Activated CD4-positive, alpha-beta T cell treated with anti-CD3 and anti-CD28 coated beads, Interleukin-2, amount 50 U/mL, for 48 hours (primary cell): ENCODE measurements at regions not wholly inside any gene's neighbourhood (a gene's known extent, or its start where the extent isn't known, plus 50 kb on each side); places are given as distances from the start of the nearest gene placed in this dataset.

ENCODE experiments used
- DNase-seq, 2 experiments: peaks; one replicate each; pipeline ENCODE4 v3.0.0-alpha.2; 2020

GRCh38 chr4:186891859-186892486, 168.3 kb upstream of the FAT1 start:
- DNase-seq: no peak

- no peak for DNase-seq
Measured at GRCh38 chr4:186898367-186898766, 174.7 kb upstream of the FAT1 start.

GRCh38 chr4:186900232-186900900, 176.7 kb upstream of the FAT1 start:
- DNase-seq: no peak

DNA sequence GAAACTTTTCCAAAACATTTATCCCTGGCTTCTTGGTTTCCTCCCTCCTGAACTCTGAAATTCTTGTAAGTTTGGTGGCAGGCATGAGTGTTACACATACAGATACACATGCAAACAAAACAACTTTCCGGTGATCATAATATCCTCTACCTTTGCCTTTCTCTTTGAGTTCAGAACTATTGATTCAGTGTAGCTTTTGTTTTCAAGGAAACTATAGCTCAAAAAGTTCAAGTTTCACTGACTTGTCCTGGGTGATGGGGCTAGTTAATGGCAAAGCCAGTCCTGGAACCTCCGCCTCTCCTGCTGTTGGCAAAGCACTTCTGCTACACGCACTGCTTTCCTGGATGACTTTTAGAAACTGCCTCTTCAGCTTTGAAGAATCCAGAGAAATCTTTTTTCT, 177.3 kb upstream of the FAT1 start:
- DNase-seq: no peak

DNA sequence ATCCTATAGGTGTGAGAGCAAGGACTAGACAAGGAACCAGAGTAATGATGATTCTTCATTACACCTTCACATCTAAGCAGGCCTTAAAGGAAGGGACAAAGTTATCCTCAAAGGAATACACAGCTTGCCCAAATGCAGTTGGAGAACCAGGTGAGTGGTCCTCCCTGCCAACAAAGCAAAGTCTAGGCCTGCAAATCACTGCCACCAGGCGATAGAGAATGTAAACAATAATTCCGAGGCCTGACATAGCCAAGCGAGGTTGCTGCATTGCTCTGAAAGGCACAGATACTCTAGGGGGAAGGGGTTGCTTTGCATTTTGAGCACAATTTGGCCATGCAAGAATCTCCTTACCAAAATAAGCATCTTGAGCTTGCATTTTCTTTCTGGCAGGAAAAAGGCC, 178.2 kb upstream of the FAT1 start:
- DNase-seq: no peak

DNA sequence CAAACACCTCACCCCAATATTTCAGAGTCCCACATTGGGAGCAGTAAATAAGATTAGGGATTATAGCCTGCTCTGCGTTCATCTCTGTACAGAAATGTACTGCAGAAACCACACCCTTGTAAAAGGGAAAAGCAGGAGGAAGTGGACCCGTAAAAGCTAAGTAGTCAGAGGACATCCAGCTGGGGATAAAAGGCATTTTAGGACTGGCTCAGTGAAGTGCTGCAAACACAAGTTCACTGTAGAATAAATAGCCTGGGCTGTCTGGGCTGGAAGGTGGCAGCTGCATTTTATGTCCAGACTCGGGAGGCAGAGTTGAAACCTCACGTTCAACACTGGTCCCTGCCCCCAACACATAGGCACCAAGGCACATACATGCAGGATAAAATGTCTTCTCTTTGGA, 178.7 kb upstream of the FAT1 start:
- no peak for DNase-seq

DNA sequence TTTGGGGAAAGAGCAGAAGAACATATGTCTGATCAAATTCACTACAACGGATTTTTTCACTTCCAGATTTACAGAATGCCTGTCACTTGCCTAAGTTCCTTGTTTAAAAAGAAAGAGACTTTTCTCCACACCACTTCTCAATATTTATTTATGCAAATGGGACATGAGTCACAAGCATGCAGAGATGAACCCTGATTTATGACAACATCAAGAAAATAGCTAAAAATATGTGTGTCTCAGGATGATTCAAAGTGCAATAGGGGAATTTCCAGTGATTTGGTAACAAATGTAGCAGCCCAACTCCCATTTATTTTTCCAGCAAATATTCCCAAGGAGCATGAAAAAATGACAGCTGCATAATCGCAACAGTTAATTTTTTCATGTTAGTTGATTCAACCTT, 180.4 kb upstream of the FAT1 start:
- DNase-seq: no peak

DNA sequence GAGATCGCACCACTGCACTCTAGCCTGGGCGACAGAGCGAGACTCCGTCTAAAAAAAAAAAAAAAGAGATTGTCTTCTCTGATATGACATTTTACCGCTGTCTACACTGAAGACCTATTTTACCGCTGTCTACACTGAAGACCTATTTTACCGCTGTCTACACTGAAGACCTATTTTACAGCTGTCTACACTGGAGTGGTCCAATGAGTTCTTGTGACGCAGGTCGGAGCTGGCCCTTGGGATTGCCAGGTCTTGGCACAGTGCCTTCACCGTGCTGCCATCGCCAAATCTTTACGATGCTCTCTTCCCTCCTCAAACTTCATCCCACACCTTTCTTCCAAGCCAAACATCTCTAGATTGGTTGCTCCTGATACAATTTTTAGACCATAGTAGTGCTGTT, 183.1 kb upstream of the FAT1 start:
- no peak for DNase-seq

DNA sequence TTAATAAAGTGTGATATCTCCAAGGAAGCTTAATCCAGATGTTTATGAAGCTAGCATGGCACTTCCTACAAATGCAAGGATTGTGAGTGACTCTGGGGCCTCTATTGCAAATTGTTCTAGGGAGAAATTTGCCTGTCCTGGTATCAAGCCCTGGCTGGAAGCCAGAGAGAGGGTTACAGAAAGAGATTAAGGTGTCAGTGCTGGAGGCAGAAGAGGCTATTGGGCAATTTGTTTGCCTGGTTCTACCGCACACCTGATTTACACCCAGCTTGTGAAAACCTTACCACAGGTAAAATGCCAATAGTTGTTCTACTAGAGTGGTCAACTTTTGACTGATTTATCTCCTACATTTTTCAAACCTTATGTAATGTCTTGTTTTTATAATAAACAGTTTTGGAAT, 186.7 kb upstream of the FAT1 start:
- DNase-seq: no peak

DNA sequence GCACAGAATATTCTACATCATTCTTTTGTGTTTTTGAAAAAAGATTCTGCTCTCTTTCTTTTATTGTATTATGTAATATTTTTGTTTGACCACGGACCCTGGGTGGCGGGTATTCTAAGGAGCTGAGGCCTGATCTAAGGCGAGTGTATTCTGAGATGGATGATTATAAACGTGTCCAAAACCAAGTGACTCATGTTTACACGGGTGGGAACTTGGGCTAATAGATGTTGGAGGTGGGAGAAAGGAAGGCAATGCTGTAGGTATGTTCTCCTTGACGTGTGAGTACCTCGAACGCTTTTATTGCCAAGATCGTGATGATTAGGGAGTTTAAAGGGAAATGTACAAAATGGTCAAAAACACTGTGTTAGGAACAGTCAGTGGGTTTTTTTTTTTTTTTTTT, 188.9 kb upstream of the FAT1 start:
- DNase-seq: no peak

- no peak for DNase-seq
Measured at GRCh38 chr4:186915816-186916215, 192.2 kb upstream of the FAT1 start.

GRCh38 chr4:186917136-186917535, 193.5 kb upstream of the FAT1 start:
- no peak for DNase-seq

- DNase-seq: no peak
Measured at GRCh38 chr4:186918466-186918865, 194.8 kb upstream of the FAT1 start.

GRCh38 chr4:186919340-186919739, 195.7 kb upstream of the FAT1 start:
- no peak for DNase-seq

DNA sequence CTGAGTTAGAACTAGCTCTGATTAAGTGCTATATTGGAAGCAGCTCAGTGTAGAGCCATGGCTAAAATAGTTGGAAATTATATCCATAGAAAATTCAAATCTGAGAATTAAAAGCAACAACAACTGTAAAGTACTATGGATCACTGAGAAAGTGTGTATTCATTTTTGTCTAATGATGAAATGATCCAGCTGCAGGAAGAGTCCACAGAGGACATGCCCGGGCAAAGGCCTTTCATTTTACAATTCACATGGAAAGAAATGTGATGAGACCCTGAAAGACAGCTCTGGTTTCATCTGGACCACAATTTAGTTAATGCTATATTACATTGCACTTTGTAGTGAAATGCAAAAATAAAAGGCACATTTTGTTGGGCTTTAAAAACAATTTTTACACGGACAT, 196.8 kb upstream of the FAT1 start:
- no peak for DNase-seq

DNA sequence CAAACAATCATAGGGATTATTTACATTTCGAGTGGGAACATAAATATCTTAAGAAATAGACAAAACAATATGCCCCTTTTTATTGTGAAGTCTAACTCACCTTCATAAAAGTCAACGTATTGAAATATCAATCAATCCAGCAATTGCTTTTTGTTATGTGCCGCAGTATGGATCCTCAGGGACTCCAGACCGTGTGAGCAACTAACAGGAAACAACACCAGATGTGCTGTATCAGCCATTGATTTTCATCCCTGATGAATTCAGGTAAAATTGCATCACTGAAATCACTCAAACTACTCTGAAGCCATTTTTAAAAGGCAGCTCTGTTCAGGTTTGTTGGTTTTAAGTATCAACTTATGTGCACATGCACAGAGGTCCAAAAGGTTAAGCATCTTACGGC, 197.3 kb upstream of the FAT1 start:
- no peak for DNase-seq

DNA sequence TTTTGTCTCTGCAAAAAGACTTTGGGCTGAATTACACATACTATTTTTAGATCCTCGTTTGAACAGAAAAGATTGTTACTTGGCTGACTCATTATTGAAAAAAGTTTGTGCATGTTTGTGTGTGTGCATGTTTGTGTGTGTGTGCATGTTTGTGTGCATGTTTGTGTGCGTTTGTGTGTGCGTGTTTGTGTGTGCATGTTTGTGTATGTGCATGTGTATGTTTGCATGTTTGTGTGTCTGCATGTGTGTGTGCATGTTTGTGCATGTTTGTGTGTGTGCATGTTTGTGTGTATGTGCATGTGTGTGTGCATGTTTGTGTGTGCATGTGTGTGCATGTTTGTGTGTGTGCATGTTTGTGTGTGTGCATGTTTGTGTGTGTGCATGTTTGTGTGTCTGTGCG, 201.1 kb upstream of the FAT1 start:
- DNase-seq: no peak

GRCh38 chr4:186927624-186928023, 204.0 kb upstream of the FAT1 start:
- no peak for DNase-seq

GRCh38 chr4:186930024-186930423, 206.4 kb upstream of the FAT1 start:
- no peak for DNase-seq

- DNase-seq: no peak
Measured at GRCh38 chr4:186931519-186931918, 207.9 kb upstream of the FAT1 start.

DNA sequence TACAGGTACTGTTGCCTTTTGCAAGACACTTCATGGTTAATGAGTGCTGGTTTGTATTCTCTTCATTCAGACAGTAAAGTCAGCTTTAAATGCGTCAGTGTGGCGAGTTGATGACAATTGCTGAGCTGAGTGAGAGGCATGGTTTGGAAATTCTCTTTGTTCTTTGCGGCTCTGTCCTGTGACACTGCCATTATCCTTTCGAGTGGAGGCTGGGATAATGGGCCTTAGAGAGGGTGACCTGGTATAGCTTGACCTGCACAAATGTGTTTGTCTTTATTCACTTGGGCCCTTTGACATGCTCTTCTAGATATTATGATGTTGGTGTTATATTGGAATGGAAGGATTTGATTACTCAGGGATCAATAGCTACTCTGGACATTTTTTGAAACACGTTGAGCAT, 208.5 kb upstream of the FAT1 start:
- DNase-seq: no peak

DNA sequence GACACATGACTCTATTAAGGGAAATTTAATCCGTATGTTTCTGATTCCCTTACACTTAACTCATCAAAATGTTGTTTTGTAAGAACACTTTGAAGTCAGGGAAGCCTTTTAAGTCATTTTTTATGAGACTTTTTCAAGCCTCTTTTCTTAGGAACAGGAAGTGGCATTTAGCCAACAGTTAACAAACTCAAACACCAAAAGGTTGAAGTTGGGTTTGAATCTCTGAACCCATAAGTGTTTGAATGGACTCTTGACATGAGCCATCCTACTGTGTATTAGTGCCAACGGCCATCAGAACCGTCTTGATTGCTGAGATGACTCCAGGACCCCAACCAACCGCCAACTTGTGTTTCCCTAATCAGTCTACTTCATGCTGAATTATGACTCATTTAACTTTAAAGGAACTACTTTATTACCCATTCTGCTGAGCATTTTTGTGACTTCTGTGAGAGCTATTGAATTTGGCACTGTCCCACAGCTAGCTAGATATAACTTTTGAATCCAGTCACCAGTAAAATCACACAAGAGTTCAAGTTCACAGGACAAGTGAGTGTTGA, 209.1 kb upstream of the FAT1 start:
- no peak for DNase-seq

DNA sequence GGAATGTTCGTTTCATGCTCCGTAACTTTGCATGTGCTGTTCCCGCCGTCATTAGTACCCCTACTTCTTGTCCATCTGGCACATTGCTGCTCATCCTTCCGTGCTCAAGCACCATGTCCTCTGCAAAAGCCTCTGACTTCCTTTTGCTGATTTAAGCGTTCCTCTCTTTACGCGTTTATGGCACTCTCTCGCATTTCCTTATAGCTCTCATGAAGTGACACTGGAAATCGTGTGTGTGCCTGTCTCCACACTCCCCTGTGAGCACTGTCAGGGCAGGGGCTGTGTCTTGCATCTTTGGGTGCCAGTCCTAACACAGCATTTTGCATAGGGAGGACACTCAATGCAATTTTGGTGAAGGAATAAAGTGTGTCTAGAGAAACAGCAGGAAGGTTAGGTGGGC, 210.6 kb upstream of the FAT1 start:
- DNase-seq: no peak

GRCh38 chr4:186934841-186935443, 211.3 kb upstream of the FAT1 start:
- no peak for DNase-seq
